Common myeloid progenitor, CD34-positive (primary cell): ENCODE measurements at regions not wholly inside any gene's neighbourhood (a gene's known extent, or its start where the extent isn't known, plus 50 kb on each side); places are given as distances from the start of the nearest gene placed in this dataset.

ENCODE experiments used
- CTCF ChIA-PET: fragments of 350-600 bp; sonication (Branson Sonifier 250); formaldehyde crosslinking; loops from one replicate; lab custom pipeline; 2021; ENCODE audit warnings: antibody characterized with exemption; lab: Charles Lee
- POLR2A ChIA-PET: fragments of 350-600 bp; sonication (Branson Sonifier 250); formaldehyde crosslinking; loops from one replicate; lab custom pipeline; 2021; ENCODE audit warnings: antibody characterized with exemption; lab: Charles Lee
- DNase-seq, 3 donors: peaks; one replicate each; pipeline versions ENCODE4 v3.0.0 to v3.0.0-alpha.2; 2013
- H3K27ac ChIP-seq, 2 experiments: 1 replicate in 1 of 2; 2 replicates in 1 of 2; pipeline ENCODE4 v1.7.0; 2013; ENCODE audit warnings: inconsistent platforms in 2 of 2, low read length in 2 of 2, mild to moderate bottlenecking in 2 of 2, low read depth in 1 of 2, moderate library complexity in 1 of 2; ENCODE audit not compliant: severe bottlenecking in 2 of 2, insufficient read depth in 1 of 2, poor library complexity in 1 of 2
- H3K27me3 ChIP-seq, 5 experiments: replicated peaks in 2 of 5; 1 replicate in 3 of 5; 2 replicates in 2 of 5; pipeline versions ENCODE4 v1.6.1 to v1.7.0; 2013; ENCODE audit warnings: low read length in 4 of 5, mild to moderate bottlenecking in 2 of 5, moderate library complexity in 2 of 5, inconsistent platforms in 1 of 5; ENCODE audit not compliant: insufficient read depth in 5 of 5, control insufficient read depth in 4 of 5
- H3K36me3 ChIP-seq, 4 experiments: 1 replicate in 2 of 4; 2 replicates in 2 of 4; pipeline versions ENCODE4 v1.6.1 to v1.7.0; 2013; ENCODE audit warnings: low read length in 3 of 4, control low read depth in 1 of 4, mild to moderate bottlenecking in 1 of 4; ENCODE audit not compliant: control insufficient read depth in 4 of 4, insufficient read depth in 4 of 4
- H3K4me1 ChIP-seq, 4 experiments: 1 replicate in 3 of 4; 2 replicates in 1 of 4; pipeline versions ENCODE4 v1.6.1 to v1.7.1; 2013; ENCODE audit warnings: low read length in 3 of 4, mild to moderate bottlenecking in 3 of 4, control low read depth in 1 of 4, inconsistent platforms in 1 of 4, moderate library complexity in 1 of 4; ENCODE audit not compliant: control insufficient read depth in 4 of 4, insufficient read depth in 4 of 4; ENCODE audit errors: control extremely low read depth in 1 of 4
- H3K4me3 ChIP-seq, 7 experiments: 1 replicate in 4 of 7; 2 replicates in 3 of 7; pipeline versions ENCODE4 v1.5.1 to v1.7.0; 2013; ENCODE audit warnings: mild to moderate bottlenecking in 7 of 7, low read length in 6 of 7, moderate library complexity in 6 of 7, inconsistent platforms in 2 of 7, low read depth in 2 of 7, control low read depth in 1 of 7; ENCODE audit not compliant: insufficient read depth in 4 of 7, control insufficient read depth in 1 of 7; ENCODE audit errors: extremely low read depth in 1 of 7
- H3K9me3 ChIP-seq, 5 experiments: 1 replicate in 4 of 5; 2 replicates in 1 of 5; pipeline versions ENCODE4 v1.6.1 to v1.7.1; 2013; ENCODE audit warnings: low read length in 4 of 5, mild to moderate bottlenecking in 2 of 5, inconsistent platforms in 1 of 5, low read depth in 1 of 5, moderate library complexity in 1 of 5; ENCODE audit not compliant: control insufficient read depth in 4 of 5, insufficient read depth in 2 of 5; ENCODE audit errors: control extremely low read depth in 1 of 5
- WGBS: methylation state at CpG from one replicate; pipeline ENCODE4 v1.1.5; 2013; ENCODE audit not compliant: insufficient coverage; 5-methylcytosine and 5-hydroxymethylcytosine counted together

DNA sequence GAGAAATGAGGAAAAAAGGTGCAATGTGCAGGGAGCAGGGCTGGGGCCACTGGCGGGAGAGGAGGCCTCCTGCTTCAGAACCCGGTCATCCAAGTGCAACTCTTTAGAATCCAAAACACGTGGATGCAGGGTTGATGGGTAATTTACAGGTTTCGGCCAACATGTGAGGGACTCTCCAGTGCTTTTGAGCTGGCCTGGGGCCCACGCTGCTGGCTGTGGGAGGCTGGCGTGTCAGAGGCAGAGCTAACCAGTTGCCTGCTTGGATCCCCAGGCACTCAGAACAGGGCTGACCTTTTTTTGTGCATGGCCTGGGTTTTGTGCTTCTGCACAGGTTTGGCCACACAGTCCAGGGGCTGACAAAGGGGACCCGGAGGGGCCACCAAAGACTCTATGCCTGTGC is 61.6 kb downstream of the GADD45G start:
- no peak overlapping the region for H3K4me3 ChIP-seq
- peaks cover 10 to 18% (median 12%) of the 10 kb centered on the region in 4 experiments for H3K4me1 ChIP-seq
- CTCF ChIA-PET: interaction anchor here (1.1 kb wide), 1 partner anchor 36 kb away, joined by 3 read pairs; no protein-coding TSS in a partner anchor
- H3K9me3 ChIP-seq: no peaks in the 10 kb centered on the region
- no peaks in the 10 kb centered on the region for H3K36me3 ChIP-seq
- POLR2A ChIA-PET: no interaction called here
- H3K27ac ChIP-seq: no peak overlapping the region
- no peak for DNase-seq
- 96% methylated on average over 5 of the region's 7 CpGs for WGBS
- H3K27me3 ChIP-seq: peaks cover 0 to 4% (median 0%) of the 10 kb centered on the region in 5 experiments

DNA sequence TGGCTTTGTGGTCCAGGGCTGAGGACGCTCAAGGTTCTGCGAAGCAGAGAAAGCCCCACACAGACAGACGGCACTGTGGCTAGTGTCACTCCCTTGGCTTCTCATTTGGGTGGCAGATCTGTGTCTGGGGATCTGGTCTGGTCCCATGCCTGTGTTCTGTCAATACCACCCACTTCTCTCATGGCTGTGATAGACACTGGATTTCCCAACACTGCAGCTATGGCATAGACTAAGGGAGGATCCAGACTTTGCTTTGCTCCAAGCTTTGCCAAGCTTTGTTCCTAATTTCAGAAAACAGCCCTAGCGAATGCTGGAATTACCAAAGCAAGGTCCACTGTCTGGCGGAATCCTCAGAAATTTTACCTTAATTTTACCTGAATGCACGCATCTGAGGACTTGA is 62.1 kb downstream of the GADD45G start:
- ChIA-PET POLR2A (no interaction called here), CTCF (no interaction called here)
- Histone ChIP-seq H3K4me1 (peaks cover 5 to 12% (median 7%) of the 10 kb centered on the region in 4 experiments), H3K9me3 (peaks cover 0 to 2% (median 0%) of the 10 kb centered on the region in 5 experiments), H3K27ac (no peak overlapping the region), H3K36me3 (no peaks in the 10 kb centered on the region), H3K27me3 (peaks cover 0 to 4% (median 0%) of the 10 kb centered on the region in 5 experiments), H3K4me3 (no peak overlapping the region)
- WGBS: 100% methylated on average over 3 of the region's 6 CpGs
- no peak for DNase-seq

DNA sequence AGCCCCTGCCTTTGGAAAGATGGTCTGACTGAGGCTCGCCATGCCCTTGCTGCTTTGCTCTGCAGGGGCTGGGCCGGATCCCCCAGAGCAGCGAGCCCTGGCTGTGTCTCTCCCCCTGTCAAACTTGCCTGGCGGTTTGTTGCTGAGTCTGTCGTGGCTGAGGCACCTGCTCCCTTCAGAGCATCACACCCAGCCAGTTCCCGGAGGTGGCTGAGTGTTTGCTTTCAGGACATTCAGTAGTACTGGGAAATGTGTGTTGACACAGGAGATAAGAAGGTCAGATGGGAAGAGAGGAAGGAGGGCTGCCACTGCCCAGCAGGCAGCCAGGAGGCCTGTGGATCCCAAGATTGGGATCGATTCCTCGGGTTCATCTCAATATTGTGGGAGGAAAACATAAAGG is 62.9 kb downstream of the GADD45G start:
- peaks cover 0 to 2% (median 0%) of the 10 kb centered on the region in 5 experiments for H3K9me3 ChIP-seq
- CTCF ChIA-PET: no interaction called here
- DNase-seq: no peak
- peaks cover 0 to 8% (median 4%) of the 10 kb centered on the region in 4 experiments for H3K4me1 ChIP-seq
- H3K27ac ChIP-seq: no peak overlapping the region
- POLR2A ChIA-PET: no interaction called here
- no peak overlapping the region for H3K4me3 ChIP-seq
- H3K36me3 ChIP-seq: no peaks in the 10 kb centered on the region
- H3K27me3 ChIP-seq: peaks cover 0 to 4% (median 0%) of the 10 kb centered on the region in 5 experiments
- WGBS: 98% methylated on average over 7 of the region's 8 CpGs

GRCh38 chr9:89668216-89668865 is 63.5 kb downstream of the GADD45G start:
- H3K27ac ChIP-seq: no peak overlapping the region
- no peak for DNase-seq
- H3K27me3 ChIP-seq: peaks cover 0 to 4% (median 0%) of the 10 kb centered on the region in 5 experiments
- CTCF ChIA-PET: no interaction called here
- POLR2A ChIA-PET: no interaction called here
- H3K4me1 ChIP-seq: peaks cover 0 to 8% (median 2%) of the 10 kb centered on the region in 4 experiments
- H3K4me3 ChIP-seq: no peak overlapping the region
- peaks cover 0 to 2% (median 0%) of the 10 kb centered on the region in 5 experiments for H3K9me3 ChIP-seq
- H3K36me3 ChIP-seq: no peaks in the 10 kb centered on the region
- WGBS: 92% methylated on average over 5 of the region's 7 CpGs

- Histone ChIP-seq H3K27ac (no peak overlapping the region), H3K4me3 (no peak overlapping the region), H3K27me3 (peaks cover 0 to 4% (median 0%) of the 10 kb centered on the region in 5 experiments), H3K4me1 (peaks cover 0 to 5% (median 0%) of the 10 kb centered on the region in 4 experiments), H3K9me3 (peaks cover 0 to 2% (median 0%) of the 10 kb centered on the region in 5 experiments), H3K36me3 (no peaks in the 10 kb centered on the region)
- 100% methylated on average over 2 of the region's 2 CpGs for WGBS
- ChIA-PET CTCF (no interaction called here), POLR2A (no interaction called here)
- DNase-seq: no peak
These were observed 64.0 kb downstream of the GADD45G start for GRCh38 chr9:89668866-89669246.

- Histone ChIP-seq H3K4me1 (peaks cover 0 to 3% (median 0%) of the 10 kb centered on the region in 4 experiments), H3K27ac (no peak overlapping the region), H3K36me3 (no peaks in the 10 kb centered on the region), H3K9me3 (peaks cover 0 to 2% (median 0%) of the 10 kb centered on the region in 5 experiments), H3K4me3 (no peak overlapping the region), H3K27me3 (peaks cover 0 to 3% (median 0%) of the 10 kb centered on the region in 5 experiments)
- DNase-seq: no peak
- WGBS: 100% methylated on average over 2 of the region's 2 CpGs
- ChIA-PET POLR2A (no interaction called here), CTCF (no interaction called here)
These were observed 64.6 kb downstream of the GADD45G start for GRCh38 chr9:89669361-89669842.

GRCh38 chr9:89670114-89670513 is 65.3 kb downstream of the GADD45G start:
- DNase-seq: no peak
- POLR2A ChIA-PET: no interaction called here
- H3K27me3 ChIP-seq: peaks cover 0 to 2% (median 0%) of the 10 kb centered on the region in 5 experiments
- peaks cover 0 to 2% (median 0%) of the 10 kb centered on the region in 5 experiments for H3K9me3 ChIP-seq
- CTCF ChIA-PET: no interaction called here
- 93% methylated on average over 5 of the region's 5 CpGs for WGBS
- H3K36me3 ChIP-seq: no peaks in the 10 kb centered on the region
- H3K4me3 ChIP-seq: no peak overlapping the region
- H3K4me1 ChIP-seq: peaks cover 0 to 3% (median 0%) of the 10 kb centered on the region in 4 experiments
- H3K27ac ChIP-seq: no peak overlapping the region
